GM12865 (cell line): ENCODE measurements at regions not wholly inside any gene's neighbourhood (a gene's known extent, or its start where the extent isn't known, plus 50 kb on each side); places are given as distances from the start of the nearest gene placed in this dataset.

ENCODE experiments used
- DNase-seq: peaks from one replicate; pipeline ENCODE4 v3.0.0; 2010; ENCODE audit warnings: low read depth
- H3K4me3 ChIP-seq: 2 replicates; pipeline ENCODE4 v1.5.1; 2011; ENCODE audit warnings: mild to moderate bottlenecking, low read depth, low read length, control low read depth
- CTCF ChIP-seq: IDR thresholded peaks from 2 replicates; pipeline ENCODE4 v1.5.1; 2011; ENCODE audit warnings: low read length, control low read depth, low read depth, inconsistent platforms; ENCODE audit not compliant: insufficient read depth; ENCODE audit errors: missing control alignments

- H3K4me3 ChIP-seq: no peak overlapping the region
- no peak for TF ChIP-seq CTCF
- DNase-seq: no peak
Measured at GRCh38 chr2:74043345-74044329, 58.9 kb downstream of the TET3 start.

GRCh38 chr2:74044999-74045398 lies 60.3 kb downstream of the TET3 start:
- no peak for DNase-seq
- TF ChIP-seq CTCF: no peak
- H3K4me3 ChIP-seq: no peak overlapping the region

- no peak for TF ChIP-seq CTCF
- H3K4me3 ChIP-seq: no peak overlapping the region
- DNase-seq: no peak
Measured at GRCh38 chr2:74045454-74045853, 60.7 kb downstream of the TET3 start.

GRCh38 chr2:74046441-74046840 lies 61.7 kb downstream of the TET3 start:
- no peak for TF ChIP-seq CTCF
- no peak for DNase-seq
- H3K4me3 ChIP-seq: no peak overlapping the region

GRCh38 chr2:74047152-74047551 lies 62.4 kb downstream of the TET3 start:
- DNase-seq: no peak
- no peak overlapping the region for H3K4me3 ChIP-seq
- no peak for TF ChIP-seq CTCF

GRCh38 chr2:74048147-74048546 lies 63.4 kb downstream of the TET3 start:
- no peak for TF ChIP-seq CTCF
- no peak overlapping the region for H3K4me3 ChIP-seq
- DNase-seq: no peak
